ENCODE measurements at regions not wholly inside any gene's neighbourhood (a gene's known extent, or its start where the extent isn't known, plus 50 kb on each side); places are given as distances from the start of the nearest gene placed in this dataset.

DNA sequence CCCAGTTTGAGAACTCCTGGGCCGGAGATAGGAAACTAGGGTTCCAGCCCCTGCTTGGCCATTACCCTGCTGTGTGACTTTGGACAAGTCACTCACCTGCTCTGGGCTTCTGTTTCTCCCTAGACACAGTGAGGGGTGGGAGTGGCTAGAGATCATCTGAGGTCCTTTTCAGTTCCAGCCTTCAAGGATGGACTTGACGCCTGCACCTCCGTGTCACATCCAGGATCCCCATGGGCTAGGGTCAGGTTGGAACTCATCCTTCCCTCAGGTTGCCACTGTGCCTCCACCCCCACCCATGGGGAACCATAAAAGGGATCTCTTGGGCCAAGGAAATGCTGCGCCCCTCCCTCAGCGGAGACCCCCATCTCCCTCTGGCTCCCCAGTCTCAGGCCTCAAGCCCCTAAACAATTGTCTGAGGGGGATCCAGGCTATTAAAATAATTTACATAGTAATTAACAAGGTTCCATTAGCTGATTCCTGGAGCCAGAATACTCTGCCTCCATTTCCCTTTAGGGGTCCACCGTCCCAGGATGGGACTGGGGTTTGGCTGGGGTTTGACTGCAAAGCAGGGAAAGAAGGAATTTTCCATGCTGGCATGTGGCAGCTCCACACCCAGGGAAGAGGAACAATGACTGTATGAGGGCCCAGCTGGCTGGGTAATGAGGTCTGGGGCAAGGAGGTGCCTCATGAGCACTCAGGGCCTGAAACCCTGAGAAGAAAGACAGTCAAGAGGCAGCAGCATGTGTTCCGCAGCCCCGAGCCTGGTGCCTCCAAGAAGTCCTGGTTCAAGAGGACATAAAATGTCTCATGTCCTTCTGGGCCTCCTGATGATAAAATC is 177.7 kb downstream of the SMAD6 start:
- Histone ChIP-seq H3K36me3 (no peaks in the 10 kb centered on the region), H3K9me3 (no peaks in the 10 kb centered on the region), H3K4me3 (no peak overlapping the region), H3K4me1 (peaks cover 11% of the 10 kb centered on the region in 2 donors), H3K27ac (no peak overlapping the region), H3K27me3 (no peaks in the 10 kb centered on the region)
- ATAC-seq: no peak
- TF ChIP-seq, protein P1, sequence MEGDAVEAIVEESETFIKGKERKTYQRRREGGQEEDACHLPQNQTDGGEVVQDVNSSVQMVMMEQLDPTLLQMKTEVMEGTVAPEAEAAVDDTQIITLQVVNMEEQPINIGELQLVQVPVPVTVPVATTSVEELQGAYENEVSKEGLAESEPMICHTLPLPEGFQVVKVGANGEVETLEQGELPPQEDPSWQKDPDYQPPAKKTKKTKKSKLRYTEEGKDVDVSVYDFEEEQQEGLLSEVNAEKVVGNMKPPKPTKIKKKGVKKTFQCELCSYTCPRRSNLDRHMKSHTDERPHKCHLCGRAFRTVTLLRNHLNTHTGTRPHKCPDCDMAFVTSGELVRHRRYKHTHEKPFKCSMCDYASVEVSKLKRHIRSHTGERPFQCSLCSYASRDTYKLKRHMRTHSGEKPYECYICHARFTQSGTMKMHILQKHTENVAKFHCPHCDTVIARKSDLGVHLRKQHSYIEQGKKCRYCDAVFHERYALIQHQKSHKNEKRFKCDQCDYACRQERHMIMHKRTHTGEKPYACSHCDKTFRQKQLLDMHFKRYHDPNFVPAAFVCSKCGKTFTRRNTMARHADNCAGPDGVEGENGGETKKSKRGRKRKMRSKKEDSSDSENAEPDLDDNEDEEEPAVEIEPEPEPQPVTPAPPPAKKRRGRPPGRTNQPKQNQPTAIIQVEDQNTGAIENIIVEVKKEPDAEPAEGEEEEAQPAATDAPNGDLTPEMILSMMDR (IDR thresholded peaks at IDR 0.05): no peak
- no peak for DNase-seq
- intact Hi-C loops (cut with DNase I): no loop called here

DNA sequence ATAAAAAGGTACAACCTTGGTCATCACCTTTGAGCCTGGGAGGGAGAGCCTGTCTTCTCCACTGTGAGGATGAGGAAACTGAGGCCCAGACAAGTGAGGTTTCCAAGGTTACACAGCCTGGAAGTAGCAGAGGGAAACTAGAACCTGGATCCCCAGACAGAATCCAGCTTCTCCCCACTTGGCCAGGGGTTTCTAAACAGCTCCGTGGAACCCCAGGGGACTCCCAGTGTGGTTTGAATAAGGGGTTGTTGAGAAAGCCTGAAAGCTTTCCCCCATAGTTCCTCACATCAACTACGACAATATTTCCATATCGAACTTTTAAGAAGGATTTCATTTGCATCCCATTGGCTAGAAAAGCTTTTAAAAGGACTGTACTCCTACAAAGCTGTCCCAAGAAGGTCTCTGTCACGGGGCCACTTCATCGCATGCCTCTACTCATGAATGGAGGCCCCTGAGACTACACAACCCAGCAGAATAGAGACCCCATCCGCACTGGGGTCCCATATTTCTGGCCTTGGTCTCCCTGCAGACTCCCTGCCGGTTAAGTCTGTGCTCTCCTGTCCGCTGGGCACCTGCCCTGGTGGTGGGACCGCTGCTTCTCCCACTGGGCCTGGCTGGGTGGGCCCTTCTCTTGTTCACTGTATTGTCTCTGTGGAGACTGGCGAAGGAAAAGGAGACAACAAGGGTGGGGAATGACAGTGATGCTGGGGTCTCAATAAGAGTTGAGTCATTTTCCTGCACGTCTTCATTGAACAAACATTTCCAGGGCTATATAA is 178.5 kb downstream of the SMAD6 start:
- H3K27ac ChIP-seq: no peak overlapping the region
- H3K9me3 ChIP-seq: no peaks in the 10 kb centered on the region
- intact Hi-C loops (cut with DNase I): no loop called here
- peaks cover 11% of the 10 kb centered on the region in 2 donors for H3K4me1 ChIP-seq
- H3K27me3 ChIP-seq: no peaks in the 10 kb centered on the region
- no peaks in the 10 kb centered on the region for H3K36me3 ChIP-seq
- TF ChIP-seq, protein P1 (IDR thresholded peaks at IDR 0.05): no peak
- no peak for DNase-seq
- no peak for ATAC-seq
- H3K4me3 ChIP-seq: no peak overlapping the region

DNA sequence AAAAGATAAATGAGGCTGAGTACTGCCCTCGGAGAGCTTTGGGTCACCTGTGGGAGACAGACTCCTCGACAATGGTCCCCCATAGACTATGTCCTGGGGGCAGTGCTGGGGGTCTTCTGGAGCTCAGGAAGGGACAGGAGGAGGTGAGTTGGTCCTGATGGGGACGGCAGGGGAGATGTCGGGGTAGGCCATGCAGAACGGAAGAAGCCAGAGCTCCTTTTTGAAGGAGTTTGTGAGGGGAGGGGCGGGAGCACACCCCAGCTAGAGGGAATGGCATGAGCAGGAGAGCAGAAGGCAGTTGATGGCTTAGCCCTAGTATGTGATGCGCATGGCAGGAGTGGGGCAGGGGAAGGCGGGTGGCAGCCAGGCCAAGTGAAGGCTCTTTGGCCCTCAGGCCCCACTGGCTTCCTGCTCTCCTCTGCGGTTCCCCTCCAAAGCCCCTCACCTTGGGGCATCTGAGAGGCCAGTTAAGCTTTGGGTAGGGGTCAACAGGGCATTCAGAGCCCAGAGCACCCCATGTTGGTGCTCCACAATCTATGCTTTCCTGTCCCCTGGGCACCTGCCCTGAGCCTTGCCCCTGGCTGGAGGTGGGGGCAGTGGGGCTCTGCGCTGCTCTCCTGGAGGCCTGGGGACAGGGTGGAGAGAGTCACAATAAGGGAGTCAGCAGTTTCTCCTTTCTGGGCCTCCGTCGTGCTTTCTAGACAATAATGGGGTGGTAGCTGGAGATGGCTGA is 179.3 kb downstream of the SMAD6 start:
- no peaks in the 10 kb centered on the region for H3K9me3 ChIP-seq
- H3K27me3 ChIP-seq: no peaks in the 10 kb centered on the region
- intact Hi-C loops (cut with DNase I): no loop called here
- TF ChIP-seq, protein P1 (IDR thresholded peaks at IDR 0.05): no peak
- ATAC-seq (no peak), DNase-seq (no peak)
- H3K36me3 ChIP-seq: no peaks in the 10 kb centered on the region
- H3K27ac ChIP-seq: no peak overlapping the region
- H3K4me3 ChIP-seq: no peak overlapping the region
- peaks cover 11% of the 10 kb centered on the region in 2 donors for H3K4me1 ChIP-seq

DNA sequence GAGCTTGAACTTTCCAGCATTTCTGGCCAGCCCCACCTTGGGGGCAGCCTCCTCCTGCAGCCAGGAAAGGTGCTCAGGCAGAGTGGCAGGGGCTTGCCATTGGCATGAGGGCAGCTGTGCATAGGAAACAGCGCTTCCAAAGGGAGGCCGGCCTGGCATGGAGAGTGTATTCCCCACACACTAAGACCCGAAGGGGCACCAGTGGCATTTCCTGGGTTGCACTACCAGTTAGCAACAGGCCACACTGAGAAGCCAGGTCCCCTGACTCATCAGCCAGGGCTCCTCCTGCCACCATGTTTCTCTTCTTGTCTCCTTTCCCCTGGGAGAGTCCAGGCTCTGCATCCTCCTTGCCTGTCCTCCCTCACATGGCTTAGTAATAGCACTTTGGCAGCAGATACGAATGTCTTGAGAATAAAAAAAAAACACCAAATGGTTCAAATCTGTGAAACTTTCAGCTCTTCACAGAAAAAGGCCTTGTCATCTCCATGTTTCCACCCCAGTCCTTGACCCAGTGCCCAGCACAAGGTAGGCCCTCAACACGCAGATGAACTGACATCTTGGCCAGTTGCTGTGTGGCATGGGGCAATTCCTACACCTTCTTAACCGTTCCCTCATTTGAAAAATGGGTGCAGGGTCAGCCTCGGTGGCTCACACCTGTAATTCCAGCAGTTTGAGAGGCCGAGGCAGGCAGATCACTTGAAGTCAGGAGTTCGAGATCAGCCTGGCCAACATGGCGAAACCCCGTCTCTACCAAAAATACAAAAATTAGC is 180.4 kb downstream of the SMAD6 start:
- DNase-seq (no peak), ATAC-seq (peak; percentile 18)
- Histone ChIP-seq H3K4me3 (no peak overlapping the region), H3K9me3 (peaks cover 0 to 2% of the 10 kb centered on the region in 2 donors), H3K4me1 (peaks cover 11% of the 10 kb centered on the region in 2 donors), H3K27me3 (no peaks in the 10 kb centered on the region), H3K36me3 (no peaks in the 10 kb centered on the region), H3K27ac (peak overlapping the region; percentile 43 to 75)
- TF ChIP-seq, protein P1 (IDR thresholded peaks at IDR 0.05): no peak
- intact Hi-C loops (cut with DNase I): no loop called here
